ENCODE measurements at regions not wholly inside any gene's neighbourhood (a gene's known extent, or its start where the extent isn't known, plus 50 kb on each side); places are given as distances from the start of the nearest gene placed in this dataset.

DNA sequence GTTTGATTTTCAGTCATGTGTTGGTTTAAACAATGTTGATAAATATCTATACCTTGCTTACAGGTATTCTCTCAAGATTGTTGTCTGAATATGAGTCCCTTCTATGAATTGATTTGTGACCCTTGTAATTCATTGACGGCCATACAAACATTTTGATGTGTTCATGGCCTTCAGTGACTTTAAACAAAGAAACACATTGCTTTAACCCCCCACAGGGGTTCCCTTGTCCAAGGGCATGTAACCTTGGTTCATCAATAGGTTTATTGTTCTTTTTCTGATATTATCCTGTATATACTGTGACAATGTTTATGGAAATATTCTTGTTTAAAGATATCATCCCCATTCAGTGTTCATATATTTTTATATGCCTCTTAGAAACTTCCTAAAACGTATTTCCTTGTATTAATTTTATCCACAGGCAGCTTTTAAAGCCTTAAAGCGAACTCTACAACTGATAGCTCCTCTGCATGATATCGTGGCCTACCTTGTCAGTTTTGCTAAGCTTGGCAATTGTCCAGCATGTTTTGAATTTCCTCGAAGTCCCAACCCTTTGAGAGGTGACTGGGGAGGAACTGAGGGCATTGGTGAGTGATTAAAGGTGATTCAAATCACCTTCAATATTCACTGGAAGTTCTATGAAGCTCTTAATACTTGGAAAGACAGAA, 87.0 kb downstream of the CD164 start:
- no peaks in the 10 kb centered on the region for H3K36me3 ChIP-seq
- TF ChIP-seq EP300 (IDR thresholded peaks at IDR 0.05; ENCODE audit: low read depth) (no peak), POLR2A (IDR thresholded peaks at IDR 0.05) (no peak), CTCF (IDR thresholded peaks at IDR 0.05) (no peak), POLR2AphosphoS5 (IDR thresholded peaks at IDR 0.05) (no peak)
- in situ Hi-C loops (cut with MboI; ENCODE audit: low pct_ligation_motif_present in 1 of 4, low pct_unique_long_range_greater_than_20kb in 1 of 4, low sequenced_read_pairs in 3 of 4) (no loop called here), intact Hi-C loops (cut with DNase I; ENCODE audit: low total_unique reads) (no loop called here)
- no peaks in the 10 kb centered on the region for H3K9me3 ChIP-seq
- no peak overlapping the region for H3K4me3 ChIP-seq
- WGBS, 2 donors (ENCODE audit: low coverage in 1 of 2): 42% methylated on average over 5 of the region's 5 CpGs
- H3K27ac ChIP-seq: peak overlapping the region; percentile 75 to 85 (median 82)
- DNase-seq: no peak
- H3K27me3 ChIP-seq: no peaks in the 10 kb centered on the region
- peaks cover 5 to 76% (median 44%) of the 10 kb centered on the region in 4 donors for H3K4me1 ChIP-seq

DNA sequence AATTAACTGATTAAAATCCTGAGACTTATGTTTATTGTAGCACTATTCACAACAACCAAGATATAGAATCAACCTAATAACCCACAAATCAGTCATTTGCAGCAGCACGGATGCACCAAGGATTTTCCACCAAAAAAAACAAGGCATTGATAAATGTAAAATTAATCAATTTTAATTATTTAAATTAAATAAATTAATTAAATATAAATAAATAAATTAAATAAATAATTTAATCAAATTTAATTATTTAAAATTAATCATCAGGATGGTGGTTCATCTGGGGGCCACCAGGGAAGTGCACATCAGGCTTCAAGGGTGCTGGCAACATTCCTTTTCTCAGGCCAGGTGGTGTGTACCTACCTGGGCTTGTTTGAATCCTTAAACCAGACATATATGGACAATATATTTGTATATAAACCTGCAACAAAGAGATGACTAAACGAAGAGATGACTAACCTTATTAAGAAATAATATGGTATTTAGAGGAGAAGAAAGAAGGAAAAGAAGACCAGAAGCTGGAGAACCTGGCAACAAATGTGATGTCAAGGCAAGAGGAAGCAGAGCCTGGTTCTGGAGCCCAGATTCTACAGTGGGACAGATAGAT, 89.2 kb downstream of the CD164 start:
- Histone ChIP-seq H3K9me3 (no peaks in the 10 kb centered on the region), H3K27me3 (no peaks in the 10 kb centered on the region), H3K36me3 (no peaks in the 10 kb centered on the region), H3K4me3 (no peak overlapping the region), H3K27ac (peak overlapping the region; percentile 75 to 85 (median 82)), H3K4me1 (peaks cover 5 to 62% (median 39%) of the 10 kb centered on the region in 4 donors)
- 55 to 71% methylated on average over 2 of the region's 2 CpGs for WGBS, 2 donors (ENCODE audit: low coverage in 1 of 2)
- in situ Hi-C loops (cut with MboI; ENCODE audit: low pct_ligation_motif_present in 1 of 4, low pct_unique_long_range_greater_than_20kb in 1 of 4, low sequenced_read_pairs in 3 of 4) (no loop called here), intact Hi-C loops (cut with DNase I; ENCODE audit: low total_unique reads) (no loop called here)
- TF ChIP-seq POLR2AphosphoS5 (IDR thresholded peaks at IDR 0.05) (no peak), POLR2A (IDR thresholded peaks at IDR 0.05) (no peak), CTCF (IDR thresholded peaks at IDR 0.05) (no peak), EP300 (IDR thresholded peaks at IDR 0.05; ENCODE audit: low read depth) (no peak)
- DNase-seq: no peak

DNA sequence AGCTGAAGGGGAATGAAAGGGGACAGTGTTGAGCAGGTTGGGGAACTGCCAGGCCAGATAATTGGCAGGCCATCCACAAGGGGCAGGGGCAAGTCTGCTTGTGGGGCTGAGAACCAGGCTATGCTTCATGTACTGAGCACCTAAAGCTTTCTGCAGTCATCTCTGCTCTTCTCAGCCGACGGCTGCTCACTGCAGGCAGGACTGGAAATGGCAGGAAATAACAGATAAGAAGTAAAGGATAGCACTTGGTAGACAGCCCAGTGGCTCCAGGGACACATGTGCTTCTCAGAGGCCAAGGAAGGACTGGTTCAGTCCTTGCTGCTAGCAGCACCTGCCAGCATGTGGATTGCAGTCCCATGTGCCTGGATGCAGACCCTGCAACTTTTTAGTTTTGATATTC, 89.8 kb downstream of the CD164 start:
- Histone ChIP-seq H3K27ac (peak overlapping the region; percentile 61 to 85 (median 76)), H3K27me3 (no peaks in the 10 kb centered on the region), H3K4me3 (no peak overlapping the region), H3K36me3 (no peaks in the 10 kb centered on the region), H3K4me1 (peaks cover 5 to 56% (median 34%) of the 10 kb centered on the region in 4 donors), H3K9me3 (no peaks in the 10 kb centered on the region)
- peak; percentile 24 for DNase-seq
- in situ Hi-C loops (cut with MboI; ENCODE audit: low pct_ligation_motif_present in 1 of 4, low pct_unique_long_range_greater_than_20kb in 1 of 4, low sequenced_read_pairs in 3 of 4) (no loop called here), intact Hi-C loops (cut with DNase I; ENCODE audit: low total_unique reads) (no loop called here)
- TF ChIP-seq POLR2A (IDR thresholded peaks at IDR 0.05): no peak
- TF ChIP-seq EP300 (IDR thresholded peaks at IDR 0.05; ENCODE audit: low read depth): no peak
- no peak for TF ChIP-seq POLR2AphosphoS5 (IDR thresholded peaks at IDR 0.05)
- TF ChIP-seq CTCF (IDR thresholded peaks at IDR 0.05): no peak
- 71% methylated on average over 2 of the region's 2 CpGs; no CpG with 5 or more reads in 1 of the 2 donors for WGBS, 2 donors (ENCODE audit: low coverage in 1 of 2)

DNA sequence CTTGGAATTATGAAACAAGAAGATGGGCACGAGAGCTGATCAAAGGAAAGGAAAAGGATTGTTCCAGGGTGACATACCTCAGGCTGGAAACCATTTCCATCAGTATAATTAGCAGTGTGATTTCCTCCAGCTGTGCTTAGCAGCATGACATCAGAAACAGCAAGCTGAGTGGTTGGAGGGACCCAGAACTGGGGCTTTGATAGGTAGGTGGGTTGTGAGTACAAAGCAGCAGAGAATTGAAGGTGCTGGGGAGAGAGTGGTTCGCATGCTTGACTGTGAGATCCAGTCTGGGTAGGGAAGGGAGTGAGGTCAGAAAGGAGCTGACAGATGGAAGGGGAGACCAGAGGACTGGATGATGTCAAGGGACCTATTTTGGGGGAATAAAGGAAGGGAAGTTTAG, 90.4 kb downstream of the CD164 start:
- in situ Hi-C loops (cut with MboI; ENCODE audit: low pct_ligation_motif_present in 1 of 4, low pct_unique_long_range_greater_than_20kb in 1 of 4, low sequenced_read_pairs in 3 of 4): no loop called here
- Histone ChIP-seq H3K9me3 (no peaks in the 10 kb centered on the region), H3K27ac (peak overlapping the region; percentile 61 to 85 (median 76))

More for the DNA sequence above, 90.4 kb downstream of the CD164 start:
- intact Hi-C loops (cut with DNase I; ENCODE audit: low total_unique reads): no loop called here
- WGBS, 2 donors (ENCODE audit: low coverage in 1 of 2): 74 to 83% methylated on average over 2 of the region's 2 CpGs
- Histone ChIP-seq H3K27me3 (no peaks in the 10 kb centered on the region), H3K36me3 (no peaks in the 10 kb centered on the region), H3K4me1 (peaks cover under 1 to 51% (median 28%) of the 10 kb centered on the region in 4 donors), H3K4me3 (no peak overlapping the region)
- DNase-seq: no peak
- TF ChIP-seq POLR2AphosphoS5 (IDR thresholded peaks at IDR 0.05): no peak
